Osteoblast (primary cell): ENCODE measurements at regions not wholly inside any gene's neighbourhood (a gene's known extent, or its start where the extent isn't known, plus 50 kb on each side); places are given as distances from the start of the nearest gene placed in this dataset.

Source experiments
- DNase-seq: peaks from one replicate; pipeline ENCODE4 v3.0.0; 2011; ENCODE audit warnings: low spot score, mixed read lengths; ENCODE audit not compliant: insufficient read length; ENCODE audit errors: missing footprints
- H2AFZ ChIP-seq: 2 replicates; pipeline ENCODE4 v1.6.0; 2011; ENCODE audit warnings: mild to moderate bottlenecking, low read length
- H3K27ac ChIP-seq: 2 replicates; pipeline ENCODE4 v1.5.1; 2011; ENCODE audit warnings: mild to moderate bottlenecking, low read depth, low read length, moderate library complexity
- H3K27me3 ChIP-seq: 2 replicates; pipeline ENCODE4 v1.6.0; 2012; ENCODE audit warnings: mild to moderate bottlenecking, control low read depth, inconsistent platforms, low read length, moderate library complexity; ENCODE audit not compliant: insufficient read depth
- H3K36me3 ChIP-seq: 2 replicates; pipeline ENCODE4 v1.5.1; 2011; ENCODE audit warnings: mild to moderate bottlenecking, low read length, control low read depth, moderate library complexity; ENCODE audit not compliant: insufficient read depth
- H3K4me1 ChIP-seq: 2 replicates; pipeline ENCODE4 v1.5.1; 2011; ENCODE audit warnings: mild to moderate bottlenecking, low read length, control low read depth, moderate library complexity; ENCODE audit not compliant: insufficient read depth
- H3K4me2 ChIP-seq: 2 replicates; pipeline ENCODE4 v1.6.0; 2011; ENCODE audit warnings: mild to moderate bottlenecking, low read length; ENCODE audit not compliant: insufficient read depth
- H3K4me3 ChIP-seq: fragments of 200-600 bp; sonication (generic); 3 replicates; pipeline ENCODE4 v1.5.1; 2012; ENCODE audit warnings: mild to moderate bottlenecking, low read length, inconsistent platforms; ENCODE audit not compliant: insufficient read depth
- H3K79me2 ChIP-seq: 2 replicates; pipeline ENCODE4 v1.6.0; 2012; ENCODE audit warnings: mild to moderate bottlenecking, low read length, control low read depth, inconsistent platforms; ENCODE audit not compliant: insufficient read depth
- H3K9me3 ChIP-seq: 2 replicates; pipeline ENCODE4 v1.5.1; 2011; ENCODE audit warnings: low read depth, low read length, control low read depth
- H4K20me1 ChIP-seq: 2 replicates; pipeline ENCODE4 v1.6.0; 2012; ENCODE audit warnings: mild to moderate bottlenecking, low read length, control low read depth; ENCODE audit not compliant: insufficient read depth
- TF ChIP-seq, protein P1 (sequence below): IDR thresholded peaks from 2 replicates; pipeline ENCODE4 v1.5.1; 2011; ENCODE audit warnings: mild to moderate bottlenecking, low read depth, low read length, moderate library complexity; ENCODE audit errors: extremely low read depth

DNA sequence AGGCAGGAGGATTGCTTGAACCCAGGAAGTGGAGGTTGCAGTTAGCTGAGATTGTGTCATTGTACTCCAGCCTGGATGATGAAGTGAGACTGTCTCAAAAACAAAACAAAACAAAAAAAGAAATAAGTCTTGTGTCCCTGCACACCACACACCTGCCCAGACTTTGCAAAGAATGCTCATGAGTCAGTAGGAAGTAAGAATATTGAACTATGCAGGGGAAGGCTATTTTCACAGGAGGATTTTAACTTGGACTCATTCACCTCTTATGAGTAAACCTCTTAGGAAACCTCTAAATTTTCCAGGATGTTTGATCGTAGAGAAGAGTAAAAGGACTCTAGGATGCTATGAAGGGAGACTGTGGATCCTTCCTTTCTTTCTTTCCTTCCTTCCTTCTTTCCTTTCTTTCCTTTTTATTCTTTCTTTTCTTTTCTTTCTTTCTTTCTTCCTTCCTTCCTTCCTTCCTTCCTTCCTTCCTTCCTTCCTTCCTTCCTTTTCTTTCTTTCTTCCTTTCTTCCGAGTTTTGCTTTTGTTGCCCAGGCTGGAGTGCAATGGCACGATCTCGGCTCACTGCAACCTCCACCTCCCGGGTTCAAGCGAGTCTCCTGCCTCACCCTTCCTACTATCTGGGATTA is 96.7 kb upstream of the CLINT1 start:
- no peak for DNase-seq
- Histone ChIP-seq H2AFZ (no peak overlapping the region), H3K4me3 (no peak overlapping the region), H3K9me3 (no peaks in the 10 kb centered on the region), H3K27me3 (peaks cover 4% of the 10 kb centered on the region), H3K4me1 (no peaks in the 10 kb centered on the region), H3K36me3 (no peaks in the 10 kb centered on the region), H4K20me1 (no peaks in the 10 kb centered on the region), H3K4me2 (no peak overlapping the region), H3K79me2 (no peaks in the 10 kb centered on the region), H3K27ac (no peak overlapping the region)
- TF ChIP-seq, protein P1, sequence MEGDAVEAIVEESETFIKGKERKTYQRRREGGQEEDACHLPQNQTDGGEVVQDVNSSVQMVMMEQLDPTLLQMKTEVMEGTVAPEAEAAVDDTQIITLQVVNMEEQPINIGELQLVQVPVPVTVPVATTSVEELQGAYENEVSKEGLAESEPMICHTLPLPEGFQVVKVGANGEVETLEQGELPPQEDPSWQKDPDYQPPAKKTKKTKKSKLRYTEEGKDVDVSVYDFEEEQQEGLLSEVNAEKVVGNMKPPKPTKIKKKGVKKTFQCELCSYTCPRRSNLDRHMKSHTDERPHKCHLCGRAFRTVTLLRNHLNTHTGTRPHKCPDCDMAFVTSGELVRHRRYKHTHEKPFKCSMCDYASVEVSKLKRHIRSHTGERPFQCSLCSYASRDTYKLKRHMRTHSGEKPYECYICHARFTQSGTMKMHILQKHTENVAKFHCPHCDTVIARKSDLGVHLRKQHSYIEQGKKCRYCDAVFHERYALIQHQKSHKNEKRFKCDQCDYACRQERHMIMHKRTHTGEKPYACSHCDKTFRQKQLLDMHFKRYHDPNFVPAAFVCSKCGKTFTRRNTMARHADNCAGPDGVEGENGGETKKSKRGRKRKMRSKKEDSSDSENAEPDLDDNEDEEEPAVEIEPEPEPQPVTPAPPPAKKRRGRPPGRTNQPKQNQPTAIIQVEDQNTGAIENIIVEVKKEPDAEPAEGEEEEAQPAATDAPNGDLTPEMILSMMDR = no peak

DNA sequence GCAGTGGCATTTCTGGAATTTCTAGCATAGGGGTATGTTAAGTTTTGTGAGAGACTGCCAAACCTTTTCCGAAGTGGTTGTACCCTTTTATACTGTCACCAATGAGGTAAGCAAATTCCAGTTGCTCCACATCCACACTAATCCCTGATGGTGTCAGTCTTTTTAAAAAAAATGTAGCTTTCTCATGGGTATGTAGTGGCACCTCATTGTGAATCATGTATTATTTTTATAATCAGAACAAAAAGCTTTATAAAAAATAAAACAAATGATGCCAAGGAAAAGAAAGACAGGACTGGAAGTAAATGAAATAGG is 93.4 kb upstream of the CLINT1 start:
- Histone ChIP-seq H3K27ac (no peak overlapping the region), H3K4me3 (no peak overlapping the region), H4K20me1 (no peaks in the 10 kb centered on the region), H3K27me3 (peaks cover 4% of the 10 kb centered on the region), H2AFZ (no peak overlapping the region), H3K4me2 (no peak overlapping the region), H3K9me3 (no peaks in the 10 kb centered on the region), H3K79me2 (no peaks in the 10 kb centered on the region), H3K36me3 (no peaks in the 10 kb centered on the region), H3K4me1 (peaks cover 8% of the 10 kb centered on the region)
- DNase-seq = no peak
- TF ChIP-seq, protein P1 = no peak

DNA sequence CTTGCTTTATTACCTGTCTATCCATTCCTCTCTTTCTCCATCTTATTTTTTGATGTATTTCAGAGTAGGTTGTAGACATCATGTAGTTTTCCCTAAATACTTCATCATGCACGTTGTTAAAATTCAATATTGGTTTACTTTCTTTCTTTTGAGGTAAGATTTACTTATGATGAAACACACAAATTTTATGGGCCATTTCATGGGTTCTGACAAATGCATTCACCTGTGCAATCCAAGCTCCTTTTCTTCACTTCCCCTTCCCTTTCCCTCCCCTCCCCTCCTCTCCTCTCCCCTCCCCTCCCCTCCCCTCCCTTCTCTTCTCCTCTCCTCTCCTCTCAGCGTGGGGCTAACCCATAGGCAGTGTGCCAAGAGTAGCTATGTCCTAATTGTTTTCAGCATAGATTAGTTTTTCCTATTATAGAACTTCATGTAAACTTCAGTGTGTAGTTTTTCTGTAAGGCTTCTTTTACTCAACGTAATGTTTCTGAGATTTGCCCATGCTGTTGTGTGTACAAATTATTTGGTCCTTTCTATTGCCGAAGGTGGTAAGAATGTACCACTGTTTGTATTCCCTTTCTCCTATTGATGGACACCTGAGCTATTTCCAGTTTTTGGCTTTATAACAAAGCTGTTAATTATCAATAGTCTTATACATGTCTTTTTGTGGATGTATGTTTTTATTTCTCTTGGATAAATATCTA is 92.9 kb upstream of the CLINT1 start:
- Histone ChIP-seq H2AFZ (no peak overlapping the region), H3K36me3 (no peaks in the 10 kb centered on the region), H3K79me2 (no peaks in the 10 kb centered on the region), H3K9me3 (no peaks in the 10 kb centered on the region), H3K27me3 (peaks cover 4% of the 10 kb centered on the region), H3K27ac (no peak overlapping the region), H3K4me1 (peaks cover 8% of the 10 kb centered on the region), H4K20me1 (no peaks in the 10 kb centered on the region), H3K4me3 (no peak overlapping the region), H3K4me2 (no peak overlapping the region)
- TF ChIP-seq, protein P1 = no peak
- DNase-seq = peak; percentile 19

DNA sequence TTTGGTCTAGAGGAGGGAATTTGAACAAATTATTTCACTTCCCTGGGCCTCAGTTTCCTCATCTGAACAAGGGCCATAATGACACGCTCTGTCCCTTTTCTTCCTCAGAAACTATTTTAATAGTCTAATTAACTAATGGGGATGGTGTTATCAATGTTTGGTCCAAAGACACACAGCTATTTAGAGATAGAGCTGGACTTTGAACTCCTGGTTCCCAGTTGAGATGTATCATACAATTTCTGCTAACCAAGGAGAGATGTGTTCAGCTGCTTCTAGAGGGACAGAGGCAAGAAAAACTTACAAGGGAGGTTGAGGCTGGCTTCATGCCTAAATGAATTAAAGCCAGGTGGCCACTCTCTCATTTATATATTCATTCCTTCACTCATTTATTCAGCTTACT is 90.6 kb upstream of the CLINT1 start:
- Histone ChIP-seq H4K20me1 (no peaks in the 10 kb centered on the region), H2AFZ (peak overlapping the region; percentile 67), H3K9me3 (no peaks in the 10 kb centered on the region), H3K27me3 (no peaks in the 10 kb centered on the region), H3K4me1 (peaks cover 8% of the 10 kb centered on the region), H3K4me2 (peak overlapping the region; percentile 74), H3K27ac (no peak overlapping the region), H3K36me3 (no peaks in the 10 kb centered on the region), H3K79me2 (no peaks in the 10 kb centered on the region), H3K4me3 (no peak overlapping the region)
- DNase-seq = peak; percentile 13
- TF ChIP-seq, protein P1 = no peak
